ENCODE measurements at regions not wholly inside any gene's neighbourhood (a gene's known extent, or its start where the extent isn't known, plus 50 kb on each side); places are given as distances from the start of the nearest gene placed in this dataset.

DNA sequence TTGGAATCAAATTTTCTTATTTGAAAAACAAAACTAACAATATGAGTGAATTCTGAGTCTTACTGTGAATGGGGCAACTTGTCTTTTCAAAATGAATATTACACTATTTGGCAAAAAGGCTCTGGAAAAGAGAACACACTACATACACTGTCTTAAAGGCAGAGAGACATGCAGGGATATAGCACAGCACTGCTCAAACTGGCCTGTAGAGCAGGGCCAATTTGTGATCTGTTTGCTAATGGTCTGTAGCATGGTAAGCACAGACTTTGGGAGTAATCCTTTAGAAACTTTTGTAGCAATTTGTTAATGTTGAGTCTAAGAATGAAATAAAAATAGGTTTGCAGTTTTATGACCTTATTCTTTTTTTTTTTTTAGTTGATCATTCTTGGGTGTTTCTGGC, 679.8 kb upstream of the SGO1 start:
- no peaks in the 10 kb centered on the region for H3K36me3 ChIP-seq (ENCODE audit: control insufficient read depth in 1 of 2, insufficient read depth in 2 of 2, low read length in 2 of 2)
- intact Hi-C loops (cut with micrococcal nuclease), result no loop called here
- no peaks in the 10 kb centered on the region for H3K4me1 ChIP-seq (ENCODE audit: control insufficient read depth in 1 of 2, insufficient read depth in 2 of 2, low read length in 2 of 2)
- no peak overlapping the region for H3K4me2 ChIP-seq (ENCODE audit: low read length)
- H3K9me3 ChIP-seq (ENCODE audit: control insufficient read depth in 1 of 2, insufficient read depth in 1 of 2, low read depth in 1 of 2, low read length in 2 of 2), result peaks cover 2 to 4% of the 10 kb centered on the region in 2 experiments; a peak in 2 of 4 replicates
- RAD21 ChIA-PET (ENCODE audit: low non-redundant PET in 1 of 2, low total read pairs in 2 of 2, uncharacterized antibody in 2 of 2, unreplicated experiment in 2 of 2), result no interaction called here
- H3K4me3 ChIP-seq (replicated peaks in 1 of 2; ENCODE audit: low read depth in 1 of 2, low read length in 2 of 2), result no peak overlapping the region
- TF ChIP-seq EZH2 (IDR thresholded peaks at IDR 0.05) (no peak), POLR2A (IDR thresholded peaks at IDR 0.05; ENCODE audit: borderline replicate concordance, extremely low read depth, insufficient read depth, insufficient read length) (no peak), EGR1 (IDR thresholded peaks at IDR 0.05; ENCODE audit: low read depth) (no peak), JUND (IDR thresholded peaks at IDR 0.05) (no peak), EZH2phosphoT487 (IDR thresholded peaks at IDR 0.05; ENCODE audit: borderline replicate concordance) (no peak), SIN3A (IDR thresholded peaks at IDR 0.05; ENCODE audit: low read depth) (no peak), CBX3 (IDR thresholded peaks at IDR 0.05; ENCODE audit: low read depth) (no peak), RAD21 (IDR thresholded peaks at IDR 0.05; ENCODE audit: low read depth) (no peak), SRF (IDR thresholded peaks at IDR 0.05; ENCODE audit: low read depth) (no peak), YY1 (IDR thresholded peaks at IDR 0.05; ENCODE audit: extremely low read depth, insufficient replicate concordance, low read depth, low read length) (no peak), ELF1 (IDR thresholded peaks at IDR 0.05; ENCODE audit: borderline replicate concordance, low read depth) (no peak), CEBPB (IDR thresholded peaks at IDR 0.05; ENCODE audit: low read depth) (no peak), TCF7L2 (IDR thresholded peaks at IDR 0.05; ENCODE audit: borderline replicate concordance, extremely low read depth, insufficient read depth, insufficient read length) (no peak), FOSL1 (IDR thresholded peaks at IDR 0.05; ENCODE audit: low read depth) (no peak), ATF3 (IDR thresholded peaks at IDR 0.05) (no peak), SP1 (IDR thresholded peaks at IDR 0.05; ENCODE audit: low read depth) (no peak), POLR2AphosphoS5 (IDR thresholded peaks at IDR 0.05; ENCODE audit: low read depth, low read length) (no peak), ZFX (IDR thresholded peaks at IDR 0.05) (no peak)
- TF ChIP-seq, protein P1, sequence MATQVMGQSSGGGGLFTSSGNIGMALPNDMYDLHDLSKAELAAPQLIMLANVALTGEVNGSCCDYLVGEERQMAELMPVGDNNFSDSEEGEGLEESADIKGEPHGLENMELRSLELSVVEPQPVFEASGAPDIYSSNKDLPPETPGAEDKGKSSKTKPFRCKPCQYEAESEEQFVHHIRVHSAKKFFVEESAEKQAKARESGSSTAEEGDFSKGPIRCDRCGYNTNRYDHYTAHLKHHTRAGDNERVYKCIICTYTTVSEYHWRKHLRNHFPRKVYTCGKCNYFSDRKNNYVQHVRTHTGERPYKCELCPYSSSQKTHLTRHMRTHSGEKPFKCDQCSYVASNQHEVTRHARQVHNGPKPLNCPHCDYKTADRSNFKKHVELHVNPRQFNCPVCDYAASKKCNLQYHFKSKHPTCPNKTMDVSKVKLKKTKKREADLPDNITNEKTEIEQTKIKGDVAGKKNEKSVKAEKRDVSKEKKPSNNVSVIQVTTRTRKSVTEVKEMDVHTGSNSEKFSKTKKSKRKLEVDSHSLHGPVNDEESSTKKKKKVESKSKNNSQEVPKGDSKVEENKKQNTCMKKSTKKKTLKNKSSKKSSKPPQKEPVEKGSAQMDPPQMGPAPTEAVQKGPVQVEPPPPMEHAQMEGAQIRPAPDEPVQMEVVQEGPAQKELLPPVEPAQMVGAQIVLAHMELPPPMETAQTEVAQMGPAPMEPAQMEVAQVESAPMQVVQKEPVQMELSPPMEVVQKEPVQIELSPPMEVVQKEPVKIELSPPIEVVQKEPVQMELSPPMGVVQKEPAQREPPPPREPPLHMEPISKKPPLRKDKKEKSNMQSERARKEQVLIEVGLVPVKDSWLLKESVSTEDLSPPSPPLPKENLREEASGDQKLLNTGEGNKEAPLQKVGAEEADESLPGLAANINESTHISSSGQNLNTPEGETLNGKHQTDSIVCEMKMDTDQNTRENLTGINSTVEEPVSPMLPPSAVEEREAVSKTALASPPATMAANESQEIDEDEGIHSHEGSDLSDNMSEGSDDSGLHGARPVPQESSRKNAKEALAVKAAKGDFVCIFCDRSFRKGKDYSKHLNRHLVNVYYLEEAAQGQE (IDR thresholded peaks at IDR 0.05; ENCODE audit: low read depth), result no peak
- TF ChIP-seq, protein P2, sequence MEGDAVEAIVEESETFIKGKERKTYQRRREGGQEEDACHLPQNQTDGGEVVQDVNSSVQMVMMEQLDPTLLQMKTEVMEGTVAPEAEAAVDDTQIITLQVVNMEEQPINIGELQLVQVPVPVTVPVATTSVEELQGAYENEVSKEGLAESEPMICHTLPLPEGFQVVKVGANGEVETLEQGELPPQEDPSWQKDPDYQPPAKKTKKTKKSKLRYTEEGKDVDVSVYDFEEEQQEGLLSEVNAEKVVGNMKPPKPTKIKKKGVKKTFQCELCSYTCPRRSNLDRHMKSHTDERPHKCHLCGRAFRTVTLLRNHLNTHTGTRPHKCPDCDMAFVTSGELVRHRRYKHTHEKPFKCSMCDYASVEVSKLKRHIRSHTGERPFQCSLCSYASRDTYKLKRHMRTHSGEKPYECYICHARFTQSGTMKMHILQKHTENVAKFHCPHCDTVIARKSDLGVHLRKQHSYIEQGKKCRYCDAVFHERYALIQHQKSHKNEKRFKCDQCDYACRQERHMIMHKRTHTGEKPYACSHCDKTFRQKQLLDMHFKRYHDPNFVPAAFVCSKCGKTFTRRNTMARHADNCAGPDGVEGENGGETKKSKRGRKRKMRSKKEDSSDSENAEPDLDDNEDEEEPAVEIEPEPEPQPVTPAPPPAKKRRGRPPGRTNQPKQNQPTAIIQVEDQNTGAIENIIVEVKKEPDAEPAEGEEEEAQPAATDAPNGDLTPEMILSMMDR (IDR thresholded peaks at IDR 0.05 in 2 of 3, conservative IDR thresholded peaks at IDR 0.05 in 1 of 3; ENCODE audit: borderline replicate concordance in 1 of 3, insufficient read depth in 1 of 3, low read depth in 2 of 3, low read length in 2 of 3), result no peak
- H3K9me2 ChIP-seq (ENCODE audit: insufficient read depth), result no peaks in the 10 kb centered on the region
- POLR2A ChIA-PET, result no interaction called here
- no peak overlapping the region for H2AFZ ChIP-seq (ENCODE audit: low read depth, low read length, poor library complexity, severe bottlenecking)
- no peak overlapping the region for H3K27ac ChIP-seq (ENCODE audit: low read depth, low read length)
- BruUV-seq (replicated peaks), result no TSS peak
- H3K27me3 ChIP-seq (ENCODE audit: insufficient read depth, low read length), result no peaks in the 10 kb centered on the region
- no peaks in the 10 kb centered on the region for H4K20me1 ChIP-seq (ENCODE audit: insufficient read depth)
- H3K9ac ChIP-seq (ENCODE audit: low read length), result no peak overlapping the region
- ATAC-seq, result no peak
- no peaks in the 10 kb centered on the region for H3K79me2 ChIP-seq (ENCODE audit: insufficient read depth, low read length)
- DNase-seq (ENCODE audit: low read depth, low spot score), result no peak
- CTCF ChIA-PET, result no interaction called here

Data from HCT116 (cell line).